Urothelium cell line (cell line): ENCODE measurements at regions not wholly inside any gene's neighbourhood (a gene's known extent, or its start where the extent isn't known, plus 50 kb on each side); places are given as distances from the start of the nearest gene placed in this dataset.
A peak's percentile ranks its signal among the peaks of the same experiment; 100 is the strongest.
"Not testable (repeated sequence)": the region's sequence is repeated elsewhere in the genome, so short reads cannot be mapped to it uniquely, and the experiment has no call there.

Experiments used
- DNase-seq: peaks from one replicate; pipeline ENCODE4 v3.0.0; 2011; ENCODE audit warnings: low spot score, mixed read lengths
- FAIRE-seq: peaks from 2 replicates; lab custom pipeline; 2011; peaks lifted over from hg19 to GRCh38; lab: Jason Lieb, UNC

DNA sequence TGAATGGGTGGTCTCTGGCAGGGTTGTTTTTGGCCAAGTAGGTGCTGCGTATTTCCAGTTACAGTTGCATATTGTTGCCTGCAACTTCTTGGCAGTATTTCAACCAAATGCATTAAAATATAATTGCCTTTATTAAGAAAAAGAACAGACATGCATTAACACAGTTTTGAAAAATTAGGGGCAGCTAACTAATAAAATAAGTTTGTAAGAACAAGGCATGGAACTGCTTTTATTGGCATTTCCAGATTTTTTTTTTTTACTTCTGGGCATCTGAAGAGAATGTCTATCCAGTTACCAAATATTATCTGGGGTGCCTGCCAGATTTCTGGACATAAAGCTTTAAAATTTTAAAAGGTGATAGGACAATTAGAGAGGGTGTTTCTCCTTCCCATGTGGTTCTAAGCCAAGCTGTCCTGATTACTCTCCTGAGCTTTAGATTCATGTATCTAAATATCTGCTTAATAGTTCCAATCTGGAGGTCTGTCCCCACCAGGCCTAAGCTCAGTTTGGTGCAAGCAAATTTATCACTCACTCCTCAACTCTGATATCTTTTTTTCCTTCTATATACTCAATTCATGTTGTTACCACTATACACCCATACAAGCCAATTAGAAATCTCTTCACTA is 553.3 kb upstream of the USP24 start:
- FAIRE-seq (no peak), DNase-seq (no peak)

DNA sequence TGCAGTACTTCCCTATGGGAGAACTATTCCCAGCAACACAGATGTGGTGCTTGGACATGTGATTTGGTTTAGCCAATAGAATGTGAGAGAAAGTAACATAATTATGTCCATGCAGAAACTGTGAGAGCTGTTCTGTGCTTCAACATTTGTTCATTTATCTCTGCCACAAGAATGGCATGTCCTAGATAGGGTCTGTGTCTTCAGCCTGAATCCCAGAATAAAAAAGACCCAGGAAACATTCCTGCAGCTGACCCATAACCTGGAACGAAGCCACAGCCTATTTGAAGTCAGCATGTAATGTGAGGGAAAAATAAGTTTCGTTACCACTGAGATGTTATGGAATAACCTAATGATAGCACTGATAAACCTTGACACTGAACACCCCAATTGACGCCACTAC is 552.0 kb upstream of the USP24 start:
- DNase-seq (no peak), FAIRE-seq (no peak)

DNA sequence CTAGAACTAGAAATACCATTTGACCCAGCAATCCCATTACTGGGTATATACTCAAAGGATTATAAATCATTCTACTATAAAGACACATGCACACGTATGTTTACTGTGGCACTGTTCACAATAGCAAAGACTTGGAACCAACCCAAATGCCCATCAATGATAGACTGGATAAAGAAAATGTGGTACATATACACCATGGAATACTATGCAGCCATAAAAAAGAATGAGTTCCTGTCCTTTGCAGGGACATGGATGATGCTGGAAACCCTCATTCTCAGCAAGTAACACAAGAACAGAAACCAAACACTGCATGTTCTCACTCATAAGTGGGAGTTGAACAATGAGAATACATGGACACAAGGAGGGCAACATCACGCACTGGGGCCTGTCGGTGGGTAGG is 550.3 kb upstream of the USP24 start:
- DNase-seq, FAIRE-seq: not testable (repeated sequence)

DNA sequence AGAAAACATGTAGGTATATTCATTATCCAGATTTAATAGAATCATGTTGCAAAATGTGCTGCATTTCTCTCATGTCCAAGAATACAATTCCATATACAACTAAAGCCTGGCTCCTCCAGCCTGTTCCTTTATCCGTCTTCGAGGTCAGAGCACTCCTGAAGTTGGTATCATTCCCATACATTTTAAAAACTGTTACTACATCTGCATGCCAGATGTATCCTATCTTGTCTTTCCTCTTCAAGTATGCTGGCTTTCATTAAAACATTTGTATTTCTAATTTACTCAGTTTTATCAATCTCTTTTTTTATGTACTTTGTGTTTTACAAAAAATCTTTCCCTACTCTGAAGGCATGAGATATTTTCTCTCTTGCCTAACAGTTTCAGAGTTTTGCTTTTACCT is 536.6 kb upstream of the USP24 start:
- FAIRE-seq = no peak
- DNase-seq = no peak

DNA sequence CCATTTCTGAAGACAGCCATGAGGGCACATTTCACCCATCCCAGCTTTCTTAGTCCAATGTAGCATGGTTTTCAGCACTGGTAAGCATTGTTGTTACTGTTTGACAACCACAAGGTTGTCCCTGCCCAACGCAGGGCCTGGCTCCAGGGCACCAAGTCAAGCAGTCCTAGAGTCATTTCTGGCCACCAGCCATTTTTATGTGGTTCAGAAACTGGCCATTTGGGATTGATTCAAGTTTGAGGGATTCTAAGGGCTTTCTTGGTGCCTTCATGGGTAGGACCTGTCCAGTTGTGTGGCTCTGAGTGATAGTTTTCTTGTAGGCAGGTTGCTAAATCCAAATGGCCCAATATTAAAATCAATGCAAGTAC is 535.4 kb upstream of the USP24 start:
- DNase-seq = no peak

DNA sequence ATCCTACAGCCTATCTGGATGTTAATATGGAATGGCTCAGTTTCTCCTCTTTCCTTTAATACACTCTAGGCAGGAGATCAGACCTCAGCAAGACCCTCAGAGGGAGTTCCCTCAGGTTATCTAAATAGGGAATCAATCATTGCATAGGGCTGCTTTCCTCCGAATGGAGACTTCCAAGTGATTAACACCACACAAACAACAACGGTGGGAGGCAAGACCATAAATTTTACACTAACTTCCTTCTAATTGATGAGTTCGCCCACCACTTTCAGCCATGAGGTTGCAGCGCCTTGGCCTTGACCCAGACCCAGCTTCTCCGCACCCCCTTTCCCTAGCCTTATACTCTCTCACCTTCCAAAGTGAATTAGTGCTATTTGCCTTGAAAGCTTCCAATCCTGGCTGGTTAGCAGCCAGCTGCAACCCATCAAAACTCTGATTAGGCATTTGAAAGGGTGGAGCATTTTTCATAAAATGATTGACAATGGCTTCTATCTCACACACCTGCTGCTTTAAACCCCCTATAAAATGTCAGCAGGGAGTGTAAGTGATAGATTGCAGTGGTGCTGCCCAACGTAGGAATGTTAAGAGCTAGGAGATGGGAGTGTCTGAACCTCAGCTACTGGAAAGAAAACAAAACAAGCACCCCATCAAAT is 534.9 kb upstream of the USP24 start:
- DNase-seq = no peak
- no peak for FAIRE-seq

More for the DNA sequence above, 535.4 kb upstream of the USP24 start:
- no peak for FAIRE-seq

DNA sequence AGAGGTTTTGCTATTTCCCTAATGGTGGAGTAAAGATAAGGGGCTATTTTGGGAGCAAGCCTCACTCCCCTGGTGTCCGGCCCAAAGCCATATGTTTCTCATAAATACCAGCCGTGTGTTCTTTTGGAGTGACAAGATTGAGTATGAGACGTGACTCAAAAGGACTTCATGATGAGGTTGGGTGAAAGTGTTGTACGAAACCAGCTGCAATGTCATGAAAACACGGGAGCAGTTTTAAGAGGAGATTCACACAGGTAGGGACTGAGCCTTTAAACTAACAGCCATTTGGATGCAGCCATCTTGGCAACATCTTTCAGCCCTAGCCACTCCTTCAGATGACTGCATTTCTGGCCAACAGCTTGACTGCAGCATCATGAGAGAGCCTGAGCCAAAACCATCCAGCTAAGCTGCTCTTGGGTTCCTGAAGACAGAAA is 532.3 kb upstream of the USP24 start:
- DNase-seq = no peak
- FAIRE-seq = no peak

DNA sequence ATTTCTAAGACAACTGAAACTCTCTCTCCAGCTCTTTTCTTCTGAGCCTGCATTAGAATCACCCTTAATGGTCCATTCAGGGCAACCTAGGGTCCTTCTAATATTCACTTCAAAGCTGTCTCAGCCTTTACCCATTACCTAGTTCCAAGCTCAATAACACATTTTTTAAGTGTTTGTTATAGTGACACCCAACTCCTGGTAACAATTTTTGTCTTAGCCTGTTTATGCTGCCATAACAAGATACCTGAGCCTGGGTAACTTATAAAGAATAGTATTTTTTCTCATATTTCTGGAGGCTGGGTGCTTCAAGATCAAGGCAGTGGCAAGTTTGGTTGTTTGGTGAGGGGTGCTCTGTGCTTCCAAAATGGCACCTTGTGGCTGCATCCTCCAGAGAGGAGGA is 531.5 kb upstream of the USP24 start:
- DNase-seq = no peak
- no peak for FAIRE-seq

DNA sequence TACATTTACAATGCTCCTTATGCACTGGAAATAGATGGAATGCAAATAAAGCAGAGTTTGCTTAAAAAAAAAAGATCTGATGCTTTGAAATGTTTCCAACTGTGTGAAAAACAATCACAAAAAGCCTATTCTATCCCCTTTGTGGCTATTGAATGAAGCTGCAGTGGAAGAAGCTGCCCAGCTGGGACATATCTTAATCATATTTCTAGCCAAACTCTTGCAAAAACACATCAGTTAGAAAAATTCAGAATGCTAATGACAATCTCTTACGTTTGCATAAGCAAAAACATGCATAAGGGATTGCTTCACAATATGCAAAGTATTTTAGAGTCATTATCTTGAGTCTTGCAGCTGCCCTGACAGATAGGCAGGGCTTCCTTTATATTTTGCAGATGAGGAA is 526.4 kb upstream of the USP24 start:
- DNase-seq = no peak
- no peak for FAIRE-seq

DNA sequence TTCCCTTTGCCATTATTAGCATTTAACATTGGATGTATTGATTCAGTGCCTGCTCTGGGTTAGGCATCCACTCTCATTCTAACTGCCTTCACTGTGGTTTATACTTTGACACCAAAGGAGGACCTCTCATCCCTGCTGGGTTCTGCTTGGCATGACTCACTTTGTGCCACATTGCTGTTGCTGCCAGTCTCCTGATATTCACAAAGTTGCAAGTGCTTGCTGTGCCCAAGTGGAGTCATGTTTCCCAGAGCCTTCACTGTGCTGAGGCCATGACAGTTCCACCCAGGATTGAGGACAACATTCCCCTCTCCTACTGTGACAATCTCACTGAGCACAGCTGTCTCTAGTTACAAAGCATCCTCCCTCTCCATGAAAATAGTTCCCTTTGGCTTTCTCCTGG is 519.9 kb upstream of the USP24 start:
- FAIRE-seq (no peak), DNase-seq (no peak)

DNA sequence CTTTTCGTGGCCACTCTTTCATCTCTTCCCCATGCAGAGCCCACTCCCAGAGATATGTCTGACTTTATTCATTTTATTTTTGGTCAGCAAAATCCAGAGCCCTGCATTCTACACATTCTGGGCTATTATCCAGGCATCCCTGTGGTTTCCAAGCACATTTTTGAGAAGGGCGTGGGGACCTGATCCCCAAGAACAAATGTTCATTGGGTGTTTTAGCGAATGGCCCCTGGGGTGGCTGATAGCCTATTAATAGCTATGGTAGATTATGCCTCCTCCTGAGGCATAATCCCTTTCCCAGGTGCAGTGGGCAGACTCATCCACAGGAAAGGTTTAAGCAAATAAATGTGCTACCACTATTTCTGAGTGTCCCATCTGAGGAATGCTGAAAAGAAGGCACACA is 511.8 kb upstream of the USP24 start:
- FAIRE-seq (no peak), DNase-seq (peak; percentile 73)

DNA sequence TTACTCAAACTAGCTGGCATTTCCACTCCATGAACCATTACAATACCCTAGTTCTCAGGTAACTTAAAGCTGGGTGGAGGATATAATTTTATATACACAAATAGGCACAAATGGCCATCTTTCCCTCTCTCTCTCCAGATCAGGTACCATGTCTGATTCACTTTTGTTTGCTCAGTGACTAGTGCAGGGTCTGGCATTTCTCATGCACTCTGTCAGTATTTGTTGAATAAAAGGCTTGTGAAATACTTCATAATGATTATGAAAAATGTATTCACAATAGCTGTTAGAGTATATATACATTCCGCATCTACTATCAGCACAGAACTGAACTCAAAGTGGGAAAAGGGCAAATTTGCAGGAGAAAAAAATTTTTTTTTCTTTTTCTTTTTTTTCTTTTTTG is 510.2 kb upstream of the USP24 start:
- FAIRE-seq (no peak), DNase-seq (no peak)

DNA sequence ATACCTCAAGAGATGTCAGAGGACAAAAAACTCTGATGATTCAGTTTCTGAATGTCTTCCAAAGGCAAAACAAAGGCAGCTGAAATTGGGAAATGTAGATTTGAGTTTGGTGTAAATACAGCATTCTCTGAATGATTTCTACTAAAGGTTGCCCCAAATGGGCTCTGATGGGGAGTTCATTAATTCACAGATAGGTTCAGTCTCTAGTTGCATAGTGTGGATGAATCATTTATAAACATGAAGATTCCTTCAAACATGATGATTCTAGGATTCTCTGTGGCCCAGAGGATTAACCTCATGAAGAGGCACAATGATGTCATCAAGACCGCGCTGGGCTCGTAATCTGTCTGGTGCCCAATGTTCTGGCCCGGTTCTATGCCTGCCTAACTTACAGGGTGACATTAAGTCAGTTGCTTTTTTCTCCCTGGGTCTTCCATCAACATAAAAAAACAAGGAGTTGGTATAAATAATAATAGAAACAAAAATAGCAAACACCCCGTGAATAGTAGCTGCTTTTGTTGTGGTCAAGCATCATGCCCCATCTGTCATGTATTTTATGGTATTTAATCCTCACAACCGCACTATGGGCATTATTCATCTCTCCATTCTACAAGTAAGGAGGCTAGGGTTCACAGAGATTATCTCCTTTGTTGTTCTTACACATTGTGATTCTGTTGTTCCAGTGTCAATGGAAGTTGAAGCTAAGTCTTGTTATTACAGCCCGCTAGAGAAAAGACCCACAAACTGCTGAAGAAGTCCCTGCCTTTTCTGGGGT is 509.6 kb upstream of the USP24 start:
- DNase-seq (peak; percentile 41), FAIRE-seq (no peak)

DNA sequence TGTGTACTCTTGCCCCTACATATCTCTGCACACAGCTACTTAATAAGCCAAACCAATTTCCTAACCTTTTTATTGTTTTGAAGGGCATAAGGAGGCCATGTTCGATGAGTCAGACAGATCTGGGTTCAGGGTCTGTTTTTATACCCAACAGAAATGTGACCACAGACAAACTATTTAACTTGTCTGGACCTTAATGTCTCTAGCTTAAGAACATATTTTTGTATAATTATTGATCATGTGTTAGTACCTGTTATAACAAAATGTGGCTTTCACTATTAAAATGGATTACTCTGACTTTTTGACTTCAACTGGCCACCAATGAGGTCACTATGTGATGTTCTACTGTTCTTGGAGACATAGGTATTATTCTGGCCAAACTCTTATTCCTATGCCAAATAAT is 507.8 kb upstream of the USP24 start:
- no peak for DNase-seq
- FAIRE-seq = no peak

DNA sequence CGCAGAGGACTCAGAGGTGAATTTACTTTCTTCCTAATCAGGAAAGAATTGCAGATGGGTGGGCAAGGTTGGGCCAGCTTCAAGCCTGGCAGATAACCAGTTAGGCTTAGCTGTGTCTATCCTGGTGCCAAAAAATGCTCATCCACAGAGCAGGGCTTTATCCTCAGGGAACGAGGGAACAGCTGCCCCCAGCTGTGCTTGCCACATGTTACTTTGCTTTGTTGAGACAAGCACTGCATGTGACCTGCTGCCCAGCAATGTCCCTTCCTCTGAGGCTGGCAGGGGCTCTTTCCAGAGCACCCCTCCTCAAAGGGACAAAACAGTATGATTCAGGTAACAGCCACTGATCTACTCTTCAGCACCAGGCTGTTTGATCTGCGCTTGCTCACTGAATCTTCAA is 505.1 kb upstream of the USP24 start:
- no peak for FAIRE-seq

DNA sequence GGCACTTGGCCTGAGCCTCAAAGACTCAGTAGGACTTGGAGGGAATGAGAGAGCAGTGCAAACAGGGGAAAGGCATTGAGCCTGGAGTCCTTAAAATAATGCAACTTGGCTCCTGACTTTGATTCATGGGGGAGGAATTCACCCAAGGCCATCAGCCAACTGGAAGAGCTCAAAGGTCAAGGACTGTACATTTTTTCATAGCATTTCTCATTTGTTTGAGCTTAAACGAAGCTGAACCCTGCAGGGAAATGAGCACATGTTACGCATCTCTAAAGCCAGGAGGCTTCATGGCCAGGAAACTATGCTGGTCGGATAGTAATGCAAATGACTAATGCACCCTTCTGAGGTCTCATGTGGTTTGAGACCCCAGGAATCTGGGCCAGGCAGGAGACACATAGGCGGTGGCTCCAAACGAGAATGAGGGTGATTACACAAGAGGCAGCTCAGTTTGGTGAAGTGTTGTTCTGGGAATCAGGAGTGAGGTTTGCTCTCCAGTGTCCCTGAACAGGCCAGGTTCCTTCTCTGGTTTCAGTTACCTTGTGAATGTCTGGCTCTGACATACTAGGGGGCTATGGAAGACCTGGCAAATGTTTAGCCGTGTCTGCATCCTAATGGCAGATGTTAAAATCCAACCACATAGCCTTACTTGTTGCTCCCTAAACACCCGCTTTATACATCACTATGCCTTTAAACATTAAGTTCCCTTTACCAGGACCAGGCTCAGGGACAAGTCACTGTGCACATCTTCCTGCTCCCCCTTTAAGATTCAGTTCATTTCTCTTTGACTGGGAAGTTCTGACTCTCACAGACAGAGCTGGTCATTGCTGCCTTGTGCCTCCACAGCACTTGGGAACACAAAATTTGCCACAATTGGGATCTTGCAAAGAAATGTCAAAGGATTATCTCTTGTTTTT is 503.9 kb upstream of the USP24 start:
- DNase-seq = peak; percentile 68
- peak; percentile 87 for FAIRE-seq

More for the DNA sequence above, 505.1 kb upstream of the USP24 start:
- no peak for DNase-seq

DNA sequence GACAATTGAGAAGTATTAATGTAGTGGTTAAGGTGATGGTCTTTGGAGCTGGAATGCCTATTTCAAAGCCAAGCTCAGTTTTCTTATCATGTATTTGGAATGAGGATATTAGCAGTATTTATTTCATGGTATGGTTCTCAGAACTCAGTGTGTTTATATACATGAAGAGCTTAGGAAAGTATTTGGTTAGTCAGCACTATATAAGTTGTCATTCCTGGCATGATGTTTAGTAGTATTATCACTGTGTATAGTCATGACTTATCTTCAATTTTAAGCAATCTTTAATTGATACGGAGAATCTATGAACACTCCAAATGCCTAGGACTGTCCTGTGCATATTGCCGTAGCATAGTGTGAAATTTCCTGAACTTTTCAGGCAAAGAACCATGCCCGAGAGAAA is 501.9 kb upstream of the USP24 start:
- no peak for DNase-seq
- FAIRE-seq = no peak

DNA sequence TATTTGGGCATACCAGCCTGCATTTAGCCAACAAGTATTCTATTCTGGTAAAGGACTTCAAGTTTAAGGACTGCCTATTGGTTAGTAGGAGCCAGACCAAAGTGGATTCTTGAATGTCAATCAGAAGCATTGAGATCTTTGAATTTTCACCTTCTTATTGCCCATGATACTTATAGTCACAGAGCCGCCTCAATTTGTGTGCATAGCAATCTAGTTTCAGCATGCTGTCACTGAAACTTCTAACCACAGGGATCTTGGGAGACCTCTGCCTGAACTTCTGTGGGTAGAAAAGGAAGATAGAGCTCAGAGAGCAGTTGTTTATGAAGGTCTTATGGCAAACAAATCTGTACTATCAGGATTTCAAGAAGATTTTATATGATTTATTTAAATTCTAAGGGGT is 501.4 kb upstream of the USP24 start:
- DNase-seq = no peak

DNA sequence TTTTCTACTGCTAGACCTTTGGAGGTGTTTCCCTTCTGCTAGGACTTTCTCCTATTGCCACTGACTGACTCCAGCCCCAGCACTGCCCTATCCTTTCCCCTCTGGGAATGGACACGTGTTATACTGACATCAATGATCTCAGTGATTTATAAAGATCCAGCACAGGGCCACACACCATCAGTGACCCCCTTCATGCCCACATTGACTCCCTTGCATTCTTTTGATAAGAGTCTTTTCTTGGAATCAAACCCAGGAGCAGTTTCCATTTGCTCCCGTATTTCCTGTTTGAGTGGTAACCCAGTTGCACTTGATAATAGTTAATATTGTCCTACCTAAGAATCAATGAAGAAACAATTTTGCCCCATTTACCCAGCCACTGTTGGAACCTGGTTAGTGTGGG is 501.0 kb upstream of the USP24 start:
- DNase-seq (no peak), FAIRE-seq (no peak)

More for the DNA sequence above, 501.4 kb upstream of the USP24 start:
- no peak for FAIRE-seq

DNA sequence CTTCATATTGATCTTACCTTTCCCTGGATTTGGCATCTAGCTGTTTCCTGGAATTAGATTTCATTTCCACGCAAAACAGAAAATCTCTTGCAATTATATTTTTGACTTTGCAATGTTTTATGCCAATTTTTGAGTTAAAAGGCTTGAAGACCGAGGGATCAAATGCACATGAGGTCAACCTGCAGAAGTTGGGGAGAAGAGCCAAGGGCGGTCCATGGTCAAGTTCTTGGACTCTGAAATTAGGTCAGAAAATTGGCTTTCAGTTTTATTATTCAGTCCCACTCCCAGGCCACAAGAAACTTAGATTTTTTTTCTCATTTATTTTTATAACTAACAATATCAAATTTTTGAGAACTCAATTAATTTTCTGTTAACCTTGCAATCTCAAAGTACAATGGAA is 499.1 kb upstream of the USP24 start:
- no peak for FAIRE-seq
- DNase-seq = no peak

DNA sequence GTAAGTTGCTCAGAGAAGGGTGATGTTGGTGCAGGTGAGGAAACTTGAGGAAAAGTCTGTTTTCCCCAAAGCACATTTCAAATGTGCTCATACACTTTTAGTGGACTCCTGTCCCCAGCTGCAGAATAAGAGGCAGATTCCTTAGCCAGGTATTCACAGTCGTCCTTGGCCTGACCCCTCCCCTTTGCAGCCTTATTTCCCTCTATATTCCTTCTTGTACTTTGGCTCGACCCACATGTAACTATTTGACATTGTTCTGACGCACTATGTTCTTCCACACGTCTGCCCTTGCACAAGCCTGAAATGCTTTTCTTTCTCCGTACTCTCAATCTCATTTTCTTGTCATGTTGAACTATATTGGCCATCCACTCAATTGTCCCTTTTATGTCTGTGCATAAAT is 498.4 kb upstream of the USP24 start:
- FAIRE-seq (no peak), DNase-seq (no peak)
